ENCODE measurements at regions not wholly inside any gene's neighbourhood (a gene's known extent, or its start where the extent isn't known, plus 50 kb on each side); places are given as distances from the start of the nearest gene placed in this dataset.

- TF ChIP-seq, protein P1, sequence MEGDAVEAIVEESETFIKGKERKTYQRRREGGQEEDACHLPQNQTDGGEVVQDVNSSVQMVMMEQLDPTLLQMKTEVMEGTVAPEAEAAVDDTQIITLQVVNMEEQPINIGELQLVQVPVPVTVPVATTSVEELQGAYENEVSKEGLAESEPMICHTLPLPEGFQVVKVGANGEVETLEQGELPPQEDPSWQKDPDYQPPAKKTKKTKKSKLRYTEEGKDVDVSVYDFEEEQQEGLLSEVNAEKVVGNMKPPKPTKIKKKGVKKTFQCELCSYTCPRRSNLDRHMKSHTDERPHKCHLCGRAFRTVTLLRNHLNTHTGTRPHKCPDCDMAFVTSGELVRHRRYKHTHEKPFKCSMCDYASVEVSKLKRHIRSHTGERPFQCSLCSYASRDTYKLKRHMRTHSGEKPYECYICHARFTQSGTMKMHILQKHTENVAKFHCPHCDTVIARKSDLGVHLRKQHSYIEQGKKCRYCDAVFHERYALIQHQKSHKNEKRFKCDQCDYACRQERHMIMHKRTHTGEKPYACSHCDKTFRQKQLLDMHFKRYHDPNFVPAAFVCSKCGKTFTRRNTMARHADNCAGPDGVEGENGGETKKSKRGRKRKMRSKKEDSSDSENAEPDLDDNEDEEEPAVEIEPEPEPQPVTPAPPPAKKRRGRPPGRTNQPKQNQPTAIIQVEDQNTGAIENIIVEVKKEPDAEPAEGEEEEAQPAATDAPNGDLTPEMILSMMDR (IDR thresholded peaks at IDR 0.05; ENCODE audit: insufficient read depth, low read depth, low read length) = no peak
- no peak overlapping the region for H3K4me3 ChIP-seq (ENCODE audit: low read depth, low read length)
- no peak for DNase-seq (ENCODE audit: low read depth)
Observed at GRCh38 chr5:159456722-159457465, 126.6 kb upstream of the IL12B start.

DNA sequence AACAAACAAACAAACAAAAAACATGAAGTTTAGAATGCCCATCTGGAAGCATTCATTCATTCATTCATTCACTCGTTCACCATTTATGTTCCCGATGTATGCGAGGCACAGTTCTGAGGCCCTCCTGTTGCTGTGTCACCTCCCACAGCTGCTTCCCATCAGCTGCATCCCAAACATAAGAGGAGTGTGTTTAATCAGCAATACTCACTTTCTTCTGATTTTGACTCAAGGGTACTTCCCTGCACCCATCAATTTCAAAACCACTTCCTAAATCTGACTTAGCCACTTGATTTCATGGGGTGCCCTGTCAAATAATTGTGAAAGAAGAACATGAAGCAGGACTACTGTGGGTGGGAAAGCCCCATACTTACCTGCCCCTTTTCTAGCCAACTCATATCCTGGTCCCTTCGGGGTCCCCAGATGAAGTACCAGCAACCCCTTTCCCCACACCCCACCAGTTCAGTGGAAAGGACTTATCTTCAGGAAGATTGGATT is 128.0 kb upstream of the IL12B start:
- TF ChIP-seq, protein P1 (IDR thresholded peaks at IDR 0.05; ENCODE audit: insufficient read depth, low read depth, low read length) = no peak
- DNase-seq (ENCODE audit: low read depth) = no peak
- H3K4me3 ChIP-seq (ENCODE audit: low read depth, low read length) = no peak overlapping the region

DNA sequence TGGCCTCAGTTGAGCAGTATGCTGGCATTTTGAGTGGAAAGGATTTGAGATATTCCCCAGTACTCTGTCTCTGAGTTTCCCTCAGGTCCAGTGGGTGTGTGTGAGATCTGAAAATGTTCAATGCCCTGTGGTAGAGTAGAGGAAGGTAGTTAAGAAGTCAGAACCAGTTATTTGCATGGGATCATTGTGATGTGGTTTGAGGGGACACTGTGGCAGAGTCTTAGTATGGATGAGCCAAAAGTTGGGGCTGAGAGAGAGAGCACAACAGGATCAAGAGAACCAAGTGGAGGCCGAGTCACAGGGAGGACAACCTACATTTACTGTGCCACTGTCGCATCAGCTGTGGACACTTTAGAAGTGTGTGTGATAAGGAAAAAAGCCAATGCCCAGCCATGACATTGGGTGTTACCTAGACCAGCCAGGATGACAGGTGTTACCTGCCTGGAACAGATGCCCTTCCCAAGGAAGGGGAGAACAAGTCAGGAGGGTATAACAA is 128.9 kb upstream of the IL12B start:
- no peak for DNase-seq (ENCODE audit: low read depth)
- TF ChIP-seq, protein P1 (IDR thresholded peaks at IDR 0.05; ENCODE audit: insufficient read depth, low read depth, low read length) = no peak

DNA sequence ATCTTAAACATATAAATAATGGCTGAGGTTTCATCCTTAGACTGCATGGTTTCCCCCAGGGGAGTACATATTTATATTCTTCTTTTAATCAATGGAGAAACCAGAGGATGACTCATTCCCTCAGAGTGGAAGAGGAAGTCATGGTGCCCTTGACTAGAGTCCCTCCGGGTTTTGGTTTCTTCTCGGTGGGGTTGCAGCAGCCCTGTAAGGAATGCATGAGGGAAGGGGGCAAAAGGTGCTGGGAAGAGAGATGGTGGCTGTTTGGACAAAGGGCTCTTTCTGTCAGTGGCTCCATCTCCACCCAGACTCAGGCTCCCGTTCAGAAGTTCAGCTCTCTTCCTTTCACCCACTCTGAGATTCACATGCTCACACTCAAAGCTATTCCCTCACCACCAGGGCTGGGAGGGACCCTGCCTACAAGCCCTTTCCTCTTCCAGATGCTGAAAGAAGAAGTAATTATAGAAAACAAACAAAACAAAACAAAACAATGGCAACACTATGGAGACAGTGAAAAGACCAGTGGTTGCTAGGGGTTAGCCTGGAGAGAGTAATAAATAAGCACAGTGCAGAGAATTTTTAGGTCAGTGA is 129.8 kb upstream of the IL12B start:
- no peak for DNase-seq (ENCODE audit: low read depth)
- TF ChIP-seq, protein P1 (IDR thresholded peaks at IDR 0.05; ENCODE audit: insufficient read depth, low read depth, low read length) = no peak
- H3K4me3 ChIP-seq (ENCODE audit: low read depth, low read length) = no peak overlapping the region

More for the DNA sequence above, 128.9 kb upstream of the IL12B start:
- no peak overlapping the region for H3K4me3 ChIP-seq (ENCODE audit: low read depth, low read length)

DNA sequence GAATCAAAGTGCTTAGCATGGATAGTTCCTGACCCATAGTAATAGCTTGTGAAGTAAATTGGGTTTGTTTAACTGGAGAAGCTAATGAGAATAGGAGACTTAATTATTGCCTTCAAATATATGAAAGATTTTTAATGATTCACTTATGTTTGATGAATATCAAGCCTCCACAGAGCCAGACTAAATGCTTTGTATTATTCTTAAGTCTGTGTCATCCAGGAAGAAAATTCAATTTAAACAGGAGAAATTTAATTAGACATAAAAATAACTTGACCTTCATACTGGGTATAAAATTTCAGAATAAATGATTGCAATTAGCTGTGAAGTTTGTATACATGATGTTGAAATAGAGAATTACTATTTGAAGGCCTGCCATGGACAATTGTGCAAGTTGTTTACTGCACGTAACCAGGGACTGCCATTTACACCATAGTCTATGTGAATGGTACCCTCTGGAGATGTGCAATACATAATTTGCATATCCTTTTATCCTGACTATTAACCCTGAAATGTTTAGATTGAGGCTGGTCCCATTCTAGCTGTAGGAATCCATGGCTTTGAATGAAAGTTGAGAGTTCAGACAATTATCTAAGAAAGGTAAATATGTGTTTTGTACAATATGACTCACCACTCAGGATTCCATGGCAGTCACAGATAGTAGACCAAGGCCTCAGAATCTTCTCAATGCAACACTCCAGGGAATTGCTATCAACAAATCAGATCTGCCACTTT is 133.5 kb upstream of the IL12B start:
- DNase-seq (ENCODE audit: low read depth) = peak; percentile 42
- no peak overlapping the region for H3K4me3 ChIP-seq (ENCODE audit: low read depth, low read length)
- TF ChIP-seq, protein P1 (IDR thresholded peaks at IDR 0.05; ENCODE audit: insufficient read depth, low read depth, low read length) = no peak

- TF ChIP-seq, protein P1 (IDR thresholded peaks at IDR 0.05; ENCODE audit: insufficient read depth, low read depth, low read length) = no peak
- no peak for DNase-seq (ENCODE audit: low read depth)
Observed at GRCh38 chr5:159465604-159466003, 135.3 kb upstream of the IL12B start.

More at GRCh38 chr5:159465604-159466003, 135.3 kb upstream of the IL12B start:
- H3K4me3 ChIP-seq (ENCODE audit: low read depth, low read length) = no peak overlapping the region

Measured in fibroblast of villous mesenchyme (primary cell).